OCI-LY1 (cell line): ENCODE measurements at regions not wholly inside any gene's neighbourhood (a gene's known extent, or its start where the extent isn't known, plus 50 kb on each side); places are given as distances from the start of the nearest gene placed in this dataset.

Source experiments
- H2AFZ ChIP-seq: fragments of 200-600 bp; sonication (generic), shearing (Covaris generic); 2 replicates; pipeline ENCODE4 v1.6.0; 2014; ENCODE audit warnings: antibody characterized with exemption, mild to moderate bottlenecking, low read length
- H3F3A ChIP-seq: fragments of 200-600 bp; sonication (generic), shearing (Covaris generic); 2 replicates; pipeline ENCODE4 v1.6.0; 2014; ENCODE audit warnings: mild to moderate bottlenecking, antibody characterized with exemption, low read length, moderate library complexity; ENCODE audit not compliant: insufficient read depth
- H3K27ac ChIP-seq: fragments of 200-600 bp; sonication (generic); 2 replicates; pipeline ENCODE4 v1.5.1; 2014; ENCODE audit warnings: low read length, mixed run types, mild to moderate bottlenecking, low read depth; ENCODE audit not compliant: poor library complexity, severe bottlenecking
- H3K27me3 ChIP-seq: fragments of 200-600 bp; sonication (generic); 2 replicates; pipeline ENCODE4 v1.6.0; 2014; ENCODE audit warnings: antibody characterized with exemption, mild to moderate bottlenecking, low read length, moderate library complexity; ENCODE audit not compliant: insufficient read depth
- H3K36me3 ChIP-seq: fragments of 200-600 bp; sonication (generic); 2 replicates; pipeline ENCODE4 v1.6.1; 2014; ENCODE audit warnings: mild to moderate bottlenecking, antibody characterized with exemption, low read length, moderate library complexity, mixed read lengths; ENCODE audit not compliant: insufficient read depth
- H3K4me1 ChIP-seq: fragments of 200-600 bp; sonication (generic); 2 replicates; pipeline ENCODE4 v1.5.1; 2014; ENCODE audit warnings: mild to moderate bottlenecking, low read length, moderate library complexity; ENCODE audit not compliant: insufficient read depth, severe bottlenecking
- H3K4me2 ChIP-seq: fragments of 200-600 bp; sonication (generic), shearing (Covaris generic); 2 replicates; pipeline ENCODE4 v1.6.1; 2014; ENCODE audit warnings: low read length
- H3K4me3 ChIP-seq: fragments of 200-600 bp; sonication (generic); 2 replicates; pipeline ENCODE4 v1.5.1; 2014; ENCODE audit warnings: low read length, low read depth, mild to moderate bottlenecking, mixed read lengths; ENCODE audit not compliant: poor library complexity, severe bottlenecking
- H3K79me2 ChIP-seq: fragments of 200-600 bp; shearing (Covaris generic); 2 replicates; pipeline ENCODE4 v1.6.1; 2016; ENCODE audit warnings: mixed run types, low read length, mixed read lengths; ENCODE audit not compliant: insufficient read depth
- H3K9ac ChIP-seq: fragments of 200-600 bp; sonication (generic), shearing (Covaris generic); 2 replicates; pipeline ENCODE4 v1.6.1; 2014; ENCODE audit warnings: mild to moderate bottlenecking, low read length, mixed read lengths
- H3K9me2 ChIP-seq: fragments of 200-600 bp; sonication (generic), shearing (Covaris generic); 2 replicates; pipeline ENCODE4 v1.6.1; 2014; ENCODE audit warnings: low read depth, mild to moderate bottlenecking, low read length, mixed read lengths
- H3K9me3 ChIP-seq: fragments of 200-600 bp; shearing (Covaris generic); 2 replicates; pipeline ENCODE4 v1.6.1; 2014; ENCODE audit warnings: low read length, mixed read lengths
- H4K20me1 ChIP-seq: fragments of 200-600 bp; sonication (generic), shearing (Covaris generic); 2 replicates; pipeline ENCODE4 v1.6.0; 2016; ENCODE audit warnings: mild to moderate bottlenecking, low read length; ENCODE audit not compliant: insufficient read depth
- EZH2 ChIP-seq: fragments of 200-600 bp; sonication (generic), shearing (Covaris generic); IDR thresholded peaks from 2 replicates; pipeline ENCODE4 v1.8.0; 2017; ENCODE audit warnings: borderline replicate concordance, mixed run types, mild to moderate bottlenecking, antibody characterized with exemption, low read length, moderate library complexity, mixed read lengths
- TF ChIP-seq, protein P1 (sequence below): fragments of 200-600 bp; sonication (generic), shearing (Covaris generic); IDR thresholded peaks from 2 replicates; pipeline ENCODE4 v1.5.1; 2017; ENCODE audit warnings: mild to moderate bottlenecking, antibody characterized with exemption, low read length, moderate library complexity, mixed read lengths

DNA sequence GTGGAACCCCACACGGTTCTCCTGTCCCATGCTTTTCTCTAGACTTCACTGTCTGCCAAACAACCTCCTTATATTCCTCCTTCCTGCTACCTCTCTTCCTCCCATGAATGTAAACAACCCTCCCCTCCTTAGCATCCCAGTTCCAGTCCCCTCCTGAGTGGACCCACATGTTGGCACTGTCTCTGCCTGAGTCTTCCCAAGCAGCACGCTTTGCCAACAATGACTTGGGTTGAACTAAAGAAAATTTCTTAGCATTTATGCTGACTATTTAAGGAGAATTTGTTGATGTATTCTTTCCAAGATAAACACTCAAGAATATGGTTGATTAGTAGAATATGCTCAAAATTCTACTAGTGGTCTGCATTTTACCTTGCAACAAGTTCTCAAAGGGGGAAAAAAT lies 338.0 kb downstream of the TNS1 start:
- H4K20me1 ChIP-seq, result no peaks in the 10 kb centered on the region
- H3K79me2 ChIP-seq, result no peaks in the 10 kb centered on the region
- no peak overlapping the region for H3K27ac ChIP-seq
- H3K9me3 ChIP-seq, result no peaks in the 10 kb centered on the region
- H3K4me2 ChIP-seq, result no peak overlapping the region
- no peaks in the 10 kb centered on the region for H3F3A ChIP-seq
- no peaks in the 10 kb centered on the region for H3K27me3 ChIP-seq
- H3K4me1 ChIP-seq, result no peaks in the 10 kb centered on the region
- no peaks in the 10 kb centered on the region for H3K9me2 ChIP-seq
- no peaks in the 10 kb centered on the region for H3K36me3 ChIP-seq
- no peak overlapping the region for H3K9ac ChIP-seq
- no peak overlapping the region for H2AFZ ChIP-seq
- TF ChIP-seq EZH2, result no peak
- TF ChIP-seq, protein P1, sequence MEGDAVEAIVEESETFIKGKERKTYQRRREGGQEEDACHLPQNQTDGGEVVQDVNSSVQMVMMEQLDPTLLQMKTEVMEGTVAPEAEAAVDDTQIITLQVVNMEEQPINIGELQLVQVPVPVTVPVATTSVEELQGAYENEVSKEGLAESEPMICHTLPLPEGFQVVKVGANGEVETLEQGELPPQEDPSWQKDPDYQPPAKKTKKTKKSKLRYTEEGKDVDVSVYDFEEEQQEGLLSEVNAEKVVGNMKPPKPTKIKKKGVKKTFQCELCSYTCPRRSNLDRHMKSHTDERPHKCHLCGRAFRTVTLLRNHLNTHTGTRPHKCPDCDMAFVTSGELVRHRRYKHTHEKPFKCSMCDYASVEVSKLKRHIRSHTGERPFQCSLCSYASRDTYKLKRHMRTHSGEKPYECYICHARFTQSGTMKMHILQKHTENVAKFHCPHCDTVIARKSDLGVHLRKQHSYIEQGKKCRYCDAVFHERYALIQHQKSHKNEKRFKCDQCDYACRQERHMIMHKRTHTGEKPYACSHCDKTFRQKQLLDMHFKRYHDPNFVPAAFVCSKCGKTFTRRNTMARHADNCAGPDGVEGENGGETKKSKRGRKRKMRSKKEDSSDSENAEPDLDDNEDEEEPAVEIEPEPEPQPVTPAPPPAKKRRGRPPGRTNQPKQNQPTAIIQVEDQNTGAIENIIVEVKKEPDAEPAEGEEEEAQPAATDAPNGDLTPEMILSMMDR, result no peak
- no peak overlapping the region for H3K4me3 ChIP-seq

DNA sequence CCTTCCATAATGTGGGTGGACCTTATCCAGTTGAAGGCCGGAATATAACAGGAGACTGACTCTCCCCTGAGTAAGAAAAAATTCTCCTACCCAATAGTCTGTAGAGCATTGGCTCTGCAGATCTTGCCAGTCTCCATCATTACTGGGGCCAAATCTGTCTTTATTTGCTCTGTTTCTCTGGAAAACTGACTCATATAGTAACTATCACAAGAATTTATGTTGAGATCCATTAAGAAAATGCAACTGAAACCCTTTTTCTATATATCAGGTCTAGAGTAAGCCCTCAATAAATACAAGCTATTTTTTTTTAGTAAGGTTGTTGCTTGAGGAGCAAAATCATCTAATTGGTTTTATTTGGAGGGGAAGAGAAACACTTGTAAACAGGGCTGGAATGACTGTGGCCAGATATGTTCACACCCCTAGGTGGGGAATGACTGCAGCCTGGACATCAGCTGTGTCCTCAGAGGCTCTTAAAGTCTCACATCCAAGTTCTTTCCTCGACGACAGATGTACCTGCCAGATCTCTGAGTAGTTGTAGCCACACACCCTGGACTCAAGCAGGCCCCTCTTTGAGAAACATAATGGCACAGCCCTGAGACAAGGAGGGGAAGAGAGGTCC lies 339.7 kb downstream of the TNS1 start:
- H3K27me3 ChIP-seq, result no peaks in the 10 kb centered on the region
- H3K9me3 ChIP-seq, result no peaks in the 10 kb centered on the region
- H3K79me2 ChIP-seq, result no peaks in the 10 kb centered on the region
- H3K4me2 ChIP-seq, result no peak overlapping the region
- no peaks in the 10 kb centered on the region for H3K36me3 ChIP-seq
- H3K4me3 ChIP-seq, result no peak overlapping the region
- no peaks in the 10 kb centered on the region for H3F3A ChIP-seq
- no peak overlapping the region for H3K9ac ChIP-seq
- no peaks in the 10 kb centered on the region for H4K20me1 ChIP-seq
- no peak overlapping the region for H2AFZ ChIP-seq
- TF ChIP-seq, protein P1, result no peak
- no peak for TF ChIP-seq EZH2
- H3K27ac ChIP-seq, result no peak overlapping the region
- no peaks in the 10 kb centered on the region for H3K9me2 ChIP-seq
- no peaks in the 10 kb centered on the region for H3K4me1 ChIP-seq

DNA sequence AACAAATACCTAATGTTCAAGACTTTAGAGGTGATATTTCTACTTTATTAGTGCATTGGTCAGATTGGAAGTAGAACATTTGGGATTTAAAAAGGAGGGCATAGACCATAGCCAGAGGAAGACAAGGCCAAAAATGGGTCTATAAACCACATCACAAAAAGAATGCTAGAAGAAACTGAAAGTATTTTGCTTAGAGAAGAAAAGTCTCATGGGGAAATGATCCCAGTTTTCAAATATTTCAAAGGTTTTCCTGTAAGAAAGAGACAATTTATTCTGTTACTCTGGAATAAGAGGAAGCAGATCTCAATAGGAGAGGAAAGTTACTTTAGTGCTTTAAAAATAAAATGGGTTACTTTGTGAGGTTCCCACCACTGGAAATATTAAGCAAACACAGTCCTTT lies 341.4 kb downstream of the TNS1 start:
- H2AFZ ChIP-seq, result no peak overlapping the region
- no peak overlapping the region for H3K27ac ChIP-seq
- H3K27me3 ChIP-seq, result no peaks in the 10 kb centered on the region
- no peaks in the 10 kb centered on the region for H3K36me3 ChIP-seq
- TF ChIP-seq, protein P1, result no peak
- no peak for TF ChIP-seq EZH2
- no peak overlapping the region for H3K4me2 ChIP-seq
- no peaks in the 10 kb centered on the region for H3K79me2 ChIP-seq
- no peaks in the 10 kb centered on the region for H3F3A ChIP-seq
- no peaks in the 10 kb centered on the region for H4K20me1 ChIP-seq
- H3K9ac ChIP-seq, result no peak overlapping the region
- no peaks in the 10 kb centered on the region for H3K9me3 ChIP-seq
- no peaks in the 10 kb centered on the region for H3K9me2 ChIP-seq
- H3K4me3 ChIP-seq, result no peak overlapping the region
- H3K4me1 ChIP-seq, result no peaks in the 10 kb centered on the region
